B cell (primary cell): ENCODE measurements at regions not wholly inside any gene's neighbourhood (a gene's known extent, or its start where the extent isn't known, plus 50 kb on each side); places are given as distances from the start of the nearest gene placed in this dataset.

ENCODE experiments used
- EZH2 ChIP-seq: IDR thresholded peaks from 2 replicates; pipeline ENCODE4 v1.6.1; 2012; ENCODE audit warnings: borderline replicate concordance, low read depth, mild to moderate bottlenecking, moderate library complexity, low read length; ENCODE audit not compliant: insufficient read depth, poor library complexity, severe bottlenecking
- TF ChIP-seq, protein P1 (sequence below): fragments of 200-600 bp; IDR thresholded peaks from one replicate; pipeline ENCODE4 v1.8.0; 2022; ENCODE audit warnings: antibody characterized with exemption, mild to moderate bottlenecking

DNA sequence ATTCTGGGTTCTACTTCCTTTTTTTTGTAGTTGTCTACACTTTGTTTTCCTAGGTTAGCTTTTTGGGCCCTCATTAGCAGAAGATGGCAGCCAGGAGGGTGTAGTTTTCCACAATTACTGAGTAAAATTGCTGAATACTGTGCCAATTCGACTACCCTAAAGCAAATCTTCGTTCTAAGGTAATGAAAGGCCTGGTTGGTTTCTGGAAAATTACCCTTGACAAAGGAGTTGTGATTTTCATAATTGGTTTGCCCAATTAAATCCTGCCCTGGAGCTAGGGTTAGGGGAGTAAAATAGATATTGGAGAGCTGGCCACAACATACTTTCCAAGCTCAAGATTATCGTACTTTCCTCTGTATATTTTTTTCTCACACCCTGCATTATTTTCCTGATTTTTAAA is 293.0 kb downstream of the OXSM start:
- TF ChIP-seq EZH2 = no peak
- TF ChIP-seq, protein P1, sequence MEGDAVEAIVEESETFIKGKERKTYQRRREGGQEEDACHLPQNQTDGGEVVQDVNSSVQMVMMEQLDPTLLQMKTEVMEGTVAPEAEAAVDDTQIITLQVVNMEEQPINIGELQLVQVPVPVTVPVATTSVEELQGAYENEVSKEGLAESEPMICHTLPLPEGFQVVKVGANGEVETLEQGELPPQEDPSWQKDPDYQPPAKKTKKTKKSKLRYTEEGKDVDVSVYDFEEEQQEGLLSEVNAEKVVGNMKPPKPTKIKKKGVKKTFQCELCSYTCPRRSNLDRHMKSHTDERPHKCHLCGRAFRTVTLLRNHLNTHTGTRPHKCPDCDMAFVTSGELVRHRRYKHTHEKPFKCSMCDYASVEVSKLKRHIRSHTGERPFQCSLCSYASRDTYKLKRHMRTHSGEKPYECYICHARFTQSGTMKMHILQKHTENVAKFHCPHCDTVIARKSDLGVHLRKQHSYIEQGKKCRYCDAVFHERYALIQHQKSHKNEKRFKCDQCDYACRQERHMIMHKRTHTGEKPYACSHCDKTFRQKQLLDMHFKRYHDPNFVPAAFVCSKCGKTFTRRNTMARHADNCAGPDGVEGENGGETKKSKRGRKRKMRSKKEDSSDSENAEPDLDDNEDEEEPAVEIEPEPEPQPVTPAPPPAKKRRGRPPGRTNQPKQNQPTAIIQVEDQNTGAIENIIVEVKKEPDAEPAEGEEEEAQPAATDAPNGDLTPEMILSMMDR = no peak
